Left lung (tissue), 4 donors: ENCODE measurements at regions not wholly inside any gene's neighbourhood (a gene's known extent, or its start where the extent isn't known, plus 50 kb on each side); places are given as distances from the start of the nearest gene placed in this dataset.

Experiments used
- ATAC-seq: fragments of 200-7000 bp; cut with Tn5 transposase; one replicate; pipeline ENCODE4 v1.9.1; 2020; ENCODE audit warnings: moderate library complexity
- DNase-seq, 4 donors: peaks; one replicate each; pipeline ENCODE4 v3.0.0-alpha.2; 2013 to 2020
- H3K27ac ChIP-seq, 2 donors: fragments of 200-600 bp; sonication (generic) in 1 of 2; one replicate each; pipeline versions ENCODE4 v1.5.0 to v1.8.0; 2020 to 2021
- H3K27me3 ChIP-seq, 2 donors: fragments of 200-600 bp; sonication (generic) in 1 of 2; one replicate each; pipeline versions ENCODE4 v1.5.0 to v1.8.0; 2020 to 2021
- H3K36me3 ChIP-seq, 2 donors: fragments of 200-600 bp; sonication (generic) in 1 of 2; one replicate each; pipeline versions ENCODE4 v1.5.0 to v1.8.0; 2020 to 2021
- H3K4me1 ChIP-seq, 2 donors: fragments of 200-600 bp; one replicate each; pipeline ENCODE4 v1.8.0; 2021
- H3K4me3 ChIP-seq, 2 donors: fragments of 200-600 bp; sonication (generic) in 1 of 2; one replicate each; pipeline versions ENCODE4 v1.5.0 to v1.8.0; 2020 to 2021; ENCODE audit warnings: mild to moderate bottlenecking in 1 of 2
- H3K9me3 ChIP-seq, 2 donors: fragments of 200-600 bp; sonication (generic) in 1 of 2; one replicate each; pipeline versions ENCODE4 v1.5.0 to v1.8.0; 2020 to 2021
- intact Hi-C, 2 donors: fragments of 100-400 bp; cut with DNase I; formaldehyde crosslinking; loops; one replicate each; pipeline versions ENCODE4 v1.11.2 to v1.14.2; 2022
- TF ChIP-seq, protein P1 (sequence below), 2 donors: fragments of 200-600 bp; sonication (generic) in 1 of 2; IDR thresholded peaks; one replicate each; pipeline versions ENCODE4 v1.5.0 to v1.8.0; 2021; ENCODE audit warnings: antibody characterized with exemption in 2 of 2
- donor health status: DM: no; HTN: yes; CAD: no.
- donor health status: DM: no; HTN: no; CAD: no.

DNA sequence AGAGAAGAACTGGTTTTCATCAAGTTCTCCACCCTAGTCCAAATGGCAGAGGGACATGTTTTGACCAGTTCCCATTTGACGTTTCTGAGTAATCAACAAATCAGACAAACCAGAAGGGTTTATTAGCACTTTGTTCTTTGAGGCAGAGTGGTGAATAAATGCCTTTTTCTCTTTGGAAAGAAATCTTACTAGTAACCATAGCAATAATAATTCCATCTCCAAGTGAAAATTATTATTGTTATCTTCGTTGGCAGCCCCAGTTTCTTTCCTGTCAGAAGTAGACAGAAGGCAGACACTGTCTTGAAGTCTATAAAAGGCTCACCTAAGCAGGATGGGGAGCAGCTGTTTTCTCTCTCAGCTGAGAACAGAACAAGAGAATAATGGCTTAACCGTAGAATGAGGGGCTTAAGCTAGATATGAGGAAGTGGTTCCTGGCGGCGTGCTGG lies 391.6 kb downstream of the PBX1 start:
- ATAC-seq, result no peak
- H3K36me3 ChIP-seq, result no peaks in the 10 kb centered on the region
- no peaks in the 10 kb centered on the region for H3K27me3 ChIP-seq
- no peak for DNase-seq
- TF ChIP-seq, protein P1, sequence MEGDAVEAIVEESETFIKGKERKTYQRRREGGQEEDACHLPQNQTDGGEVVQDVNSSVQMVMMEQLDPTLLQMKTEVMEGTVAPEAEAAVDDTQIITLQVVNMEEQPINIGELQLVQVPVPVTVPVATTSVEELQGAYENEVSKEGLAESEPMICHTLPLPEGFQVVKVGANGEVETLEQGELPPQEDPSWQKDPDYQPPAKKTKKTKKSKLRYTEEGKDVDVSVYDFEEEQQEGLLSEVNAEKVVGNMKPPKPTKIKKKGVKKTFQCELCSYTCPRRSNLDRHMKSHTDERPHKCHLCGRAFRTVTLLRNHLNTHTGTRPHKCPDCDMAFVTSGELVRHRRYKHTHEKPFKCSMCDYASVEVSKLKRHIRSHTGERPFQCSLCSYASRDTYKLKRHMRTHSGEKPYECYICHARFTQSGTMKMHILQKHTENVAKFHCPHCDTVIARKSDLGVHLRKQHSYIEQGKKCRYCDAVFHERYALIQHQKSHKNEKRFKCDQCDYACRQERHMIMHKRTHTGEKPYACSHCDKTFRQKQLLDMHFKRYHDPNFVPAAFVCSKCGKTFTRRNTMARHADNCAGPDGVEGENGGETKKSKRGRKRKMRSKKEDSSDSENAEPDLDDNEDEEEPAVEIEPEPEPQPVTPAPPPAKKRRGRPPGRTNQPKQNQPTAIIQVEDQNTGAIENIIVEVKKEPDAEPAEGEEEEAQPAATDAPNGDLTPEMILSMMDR (IDR thresholded peaks at IDR 0.05), result no peak
- H3K4me1 ChIP-seq, result no peaks in the 10 kb centered on the region
- intact Hi-C loops, result no loop called here
- no peak overlapping the region for H3K27ac ChIP-seq
- H3K4me3 ChIP-seq, result no peak overlapping the region
- H3K9me3 ChIP-seq, result peaks cover 0 to 14% of the 10 kb centered on the region in 2 donors

DNA sequence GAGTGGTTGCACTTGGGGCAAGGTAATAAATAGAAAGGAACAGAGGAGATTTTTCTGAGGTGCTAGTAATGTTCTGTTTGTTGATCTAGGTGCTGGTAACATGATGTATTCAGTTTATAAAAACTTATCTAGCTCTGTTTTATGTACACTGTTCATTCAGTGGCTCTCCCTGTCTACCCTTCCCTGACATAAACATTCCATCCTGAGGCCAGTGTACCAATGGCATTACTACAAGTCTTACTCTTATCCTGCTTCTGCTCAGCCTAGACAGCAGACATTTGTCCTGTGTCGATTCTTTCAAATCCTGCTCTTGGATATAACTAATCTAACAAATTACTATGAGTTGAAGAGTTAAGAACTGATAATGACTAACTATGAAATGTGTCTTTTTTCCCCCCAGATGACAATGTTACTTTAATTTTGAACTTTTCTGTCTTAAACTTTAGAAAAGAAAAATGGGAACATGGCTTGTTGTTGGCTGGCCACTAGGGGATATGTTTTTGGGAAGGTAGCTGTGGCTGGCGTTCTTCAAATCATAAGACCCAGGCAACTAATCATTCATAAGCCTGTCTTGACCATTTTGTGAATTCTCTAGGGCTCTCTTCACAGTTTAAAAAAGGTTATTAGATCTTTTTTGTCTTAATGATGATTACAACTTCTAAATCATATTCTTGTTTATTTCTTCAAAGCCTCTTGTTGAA lies 390.9 kb downstream of the PBX1 start:
- DNase-seq (no peak), ATAC-seq (no peak)
- Histone ChIP-seq H3K9me3 (peaks cover 0 to 14% of the 10 kb centered on the region in 2 donors), H3K4me3 (no peak overlapping the region), H3K27ac (no peak overlapping the region), H3K4me1 (no peaks in the 10 kb centered on the region), H3K27me3 (no peaks in the 10 kb centered on the region), H3K36me3 (no peaks in the 10 kb centered on the region)
- TF ChIP-seq, protein P1 (IDR thresholded peaks at IDR 0.05), result no peak
- intact Hi-C loops, result no loop called here

DNA sequence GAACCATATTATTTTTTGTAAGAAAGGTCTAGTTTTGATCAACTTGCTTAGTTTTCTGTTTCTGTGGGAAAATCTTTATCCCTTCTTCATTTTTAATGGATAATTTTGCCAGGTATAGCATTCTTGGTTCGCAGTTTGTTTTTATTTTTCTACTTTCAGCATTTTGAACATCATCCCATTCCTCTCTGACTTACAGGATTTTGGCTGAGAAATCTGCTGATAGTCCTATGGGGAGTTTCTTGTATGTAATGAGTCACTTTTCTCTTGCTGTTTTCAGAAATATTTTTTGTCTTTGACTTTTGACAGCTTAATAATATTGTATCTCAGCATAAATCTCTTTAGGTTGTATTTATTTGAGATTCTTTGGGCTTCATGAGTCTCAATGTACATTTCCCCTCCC lies 389.1 kb downstream of the PBX1 start:
- DNase-seq, result no peak
- ATAC-seq, result no peak
- H3K36me3 ChIP-seq, result no peaks in the 10 kb centered on the region
- TF ChIP-seq, protein P1 (IDR thresholded peaks at IDR 0.05), result no peak
- no peaks in the 10 kb centered on the region for H3K27me3 ChIP-seq
- intact Hi-C loops, result no loop called here
- no peak overlapping the region for H3K4me3 ChIP-seq
- H3K9me3 ChIP-seq, result peaks cover 0 to 14% of the 10 kb centered on the region in 2 donors
- H3K27ac ChIP-seq, result no peak overlapping the region
- no peaks in the 10 kb centered on the region for H3K4me1 ChIP-seq

DNA sequence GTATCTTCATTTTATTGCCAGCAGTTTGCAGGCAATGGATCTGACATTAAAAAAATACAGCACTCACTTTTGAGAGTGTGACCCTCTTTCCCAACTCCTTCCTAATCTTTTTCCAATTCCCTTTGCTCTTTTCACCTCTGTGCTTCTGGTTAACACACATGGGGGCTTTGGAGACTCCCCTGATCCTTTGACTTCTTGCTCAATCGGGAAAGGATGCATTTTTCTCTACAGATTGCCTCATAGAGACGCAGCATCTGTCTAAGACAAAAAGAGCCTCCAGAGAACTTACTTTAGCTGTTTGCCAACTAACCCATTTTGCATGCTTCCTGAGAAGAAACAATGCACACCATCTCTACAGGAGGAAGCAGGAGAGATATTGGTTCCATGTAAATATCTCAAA lies 378.3 kb downstream of the PBX1 start:
- peaks cover 0 to 7% of the 10 kb centered on the region in 2 donors for H3K9me3 ChIP-seq
- H3K27me3 ChIP-seq, result no peaks in the 10 kb centered on the region
- ATAC-seq (no peak), DNase-seq (no peak)
- H3K36me3 ChIP-seq, result no peaks in the 10 kb centered on the region
- H3K4me1 ChIP-seq, result no peaks in the 10 kb centered on the region
- no peak overlapping the region for H3K27ac ChIP-seq
- TF ChIP-seq, protein P1 (IDR thresholded peaks at IDR 0.05), result no peak
- no peak overlapping the region for H3K4me3 ChIP-seq
- intact Hi-C loops, result no loop called here

DNA sequence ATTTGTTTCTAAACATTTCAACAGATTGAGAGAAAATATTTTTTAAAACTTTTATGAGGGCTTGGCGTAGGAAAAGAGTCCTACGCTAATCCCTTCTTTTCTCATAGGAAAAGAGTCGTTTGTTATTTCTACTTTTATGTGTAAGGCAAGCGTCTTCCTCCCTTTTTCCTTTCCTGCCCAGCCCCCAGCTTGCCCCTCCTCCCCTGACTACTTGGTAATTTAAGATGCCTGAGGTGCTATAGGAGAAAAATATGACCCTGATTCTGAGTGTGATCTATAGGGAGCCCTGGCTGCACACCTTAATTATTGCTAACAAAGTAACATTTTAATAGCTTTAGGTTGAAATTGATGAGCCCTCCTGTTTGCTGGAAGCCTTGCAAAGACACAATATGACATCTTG lies 373.6 kb downstream of the PBX1 start:
- TF ChIP-seq, protein P1 (IDR thresholded peaks at IDR 0.05), result no peak
- Histone ChIP-seq H3K36me3 (no peaks in the 10 kb centered on the region), H3K27ac (no peak overlapping the region), H3K27me3 (no peaks in the 10 kb centered on the region), H3K9me3 (no peaks in the 10 kb centered on the region), H3K4me1 (no peaks in the 10 kb centered on the region), H3K4me3 (no peak overlapping the region)
- intact Hi-C loops, result no loop called here
- no peak for DNase-seq
- ATAC-seq, result no peak
